ENCODE measurements at regions not wholly inside any gene's neighbourhood (a gene's known extent, or its start where the extent isn't known, plus 50 kb on each side); places are given as distances from the start of the nearest gene placed in this dataset.

GRCh38 chr2:4370422-4371090, 667.2 kb downstream of the DCDC2C start:
- DNase-seq (ENCODE audit: low spot score) = no peak

- no peak for DNase-seq (ENCODE audit: low spot score)
Measured at GRCh38 chr2:4381049-4381448, 677.7 kb downstream of the DCDC2C start.

- DNase-seq (ENCODE audit: low spot score) = no peak
Measured at GRCh38 chr2:4381773-4382172, 678.4 kb downstream of the DCDC2C start.

GRCh38 chr2:4391013-4391412, 687.6 kb downstream of the DCDC2C start:
- no peak for DNase-seq (ENCODE audit: low spot score)

GRCh38 chr2:4404363-4404762, 701.0 kb downstream of the DCDC2C start:
- DNase-seq (ENCODE audit: low spot score) = no peak

GRCh38 chr2:4408321-4408720, 704.9 kb downstream of the DCDC2C start:
- no peak for DNase-seq (ENCODE audit: low spot score)

- DNase-seq (ENCODE audit: low spot score) = no peak
Measured at GRCh38 chr2:4412637-4413187, 709.3 kb downstream of the DCDC2C start.

GRCh38 chr2:4415171-4415570, 711.8 kb downstream of the DCDC2C start:
- no peak for DNase-seq (ENCODE audit: low spot score)

GRCh38 chr2:4415810-4416413, 712.5 kb downstream of the DCDC2C start:
- no peak for DNase-seq (ENCODE audit: low spot score)

- no peak for DNase-seq (ENCODE audit: low spot score)
Measured at GRCh38 chr2:4416431-4416830, 713.1 kb downstream of the DCDC2C start.

GRCh38 chr2:4417771-4418170, 714.4 kb downstream of the DCDC2C start:
- no peak for DNase-seq (ENCODE audit: low spot score)

GRCh38 chr2:4420032-4420431, 716.7 kb downstream of the DCDC2C start:
- no peak for DNase-seq (ENCODE audit: low spot score)

- no peak for DNase-seq (ENCODE audit: low spot score)
Measured at GRCh38 chr2:4424153-4424552, 720.8 kb downstream of the DCDC2C start.

GRCh38 chr2:4427083-4427482, 723.7 kb downstream of the DCDC2C start:
- no peak for DNase-seq (ENCODE audit: low spot score)

- DNase-seq (ENCODE audit: low spot score) = no peak
Measured at GRCh38 chr2:4445821-4446220, 742.4 kb downstream of the DCDC2C start.

GRCh38 chr2:4454907-4455306, 751.5 kb downstream of the DCDC2C start:
- no peak for DNase-seq (ENCODE audit: low spot score)

- DNase-seq (ENCODE audit: low spot score) = no peak
Measured at GRCh38 chr2:4455486-4456155, 752.2 kb downstream of the DCDC2C start.

- DNase-seq (ENCODE audit: low spot score) = no peak
Measured at GRCh38 chr2:4464634-4465266, 761.4 kb downstream of the DCDC2C start.

GRCh38 chr2:4465671-4466070, 762.3 kb downstream of the DCDC2C start:
- DNase-seq (ENCODE audit: low spot score) = no peak

GRCh38 chr2:4475618-4476017, 772.2 kb downstream of the DCDC2C start:
- no peak for DNase-seq (ENCODE audit: low spot score)

- no peak for DNase-seq (ENCODE audit: low spot score)
Measured at GRCh38 chr2:4483050-4483449, 779.7 kb downstream of the DCDC2C start.

- DNase-seq (ENCODE audit: low spot score) = no peak
Measured at GRCh38 chr2:4486971-4487370, 783.6 kb downstream of the DCDC2C start.

Measured in HuH-7.5 (cell line).